ENCODE measurements at regions not wholly inside any gene's neighbourhood (a gene's known extent, or its start where the extent isn't known, plus 50 kb on each side); places are given as distances from the start of the nearest gene placed in this dataset.

DNA sequence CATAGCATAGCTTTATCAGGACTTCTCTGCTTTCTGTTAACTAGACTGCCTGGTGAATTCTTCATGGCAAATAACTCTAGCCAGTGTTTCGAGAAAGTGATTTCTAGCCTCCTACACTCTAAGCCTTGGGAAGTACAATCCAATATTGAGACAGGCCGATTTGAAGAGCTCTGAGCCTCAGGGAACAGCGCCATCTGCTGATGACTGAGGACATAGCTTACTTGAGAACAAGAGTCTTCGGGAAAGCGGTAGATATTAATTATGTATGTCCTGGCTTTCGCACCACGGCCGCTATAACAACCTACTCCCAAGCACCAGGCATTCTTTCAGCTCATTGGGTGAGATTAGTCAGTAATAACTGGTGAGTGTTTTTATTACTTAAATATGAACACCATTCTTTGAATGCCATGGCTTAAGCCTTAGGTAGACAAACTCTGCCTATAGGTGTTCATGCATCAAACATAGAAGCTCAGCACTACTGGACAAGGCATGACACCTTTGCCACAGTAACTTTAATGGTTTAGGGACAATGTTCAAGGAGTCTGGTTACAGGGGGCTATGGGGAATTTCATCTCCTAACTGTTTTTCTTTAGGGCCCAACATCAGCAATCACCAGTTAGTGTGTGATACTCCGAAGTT, 518.6 kb downstream of the BMP2 start:
- Histone ChIP-seq H3K4me2 (ENCODE audit: low read depth, low read length) (no peak overlapping the region), H2BK20ac (ENCODE audit: low read depth, low read length) (no peak overlapping the region), H3K4ac (ENCODE audit: low read depth, low read length) (no peak overlapping the region), H3K4me1 (ENCODE audit: control insufficient read depth, insufficient read depth, low read length) (no peaks in the 10 kb centered on the region), H3K18ac (ENCODE audit: low read depth, low read length) (no peak overlapping the region), H3K36me3 (ENCODE audit: control insufficient read depth, insufficient read depth, low read length) (no peaks in the 10 kb centered on the region), H2AFZ (replicated peaks; ENCODE audit: low read length, poor library complexity) (no peak overlapping the region), H2AK9ac (replicated peaks; ENCODE audit: low read depth, low read length, poor library complexity) (no peak overlapping the region), H4K91ac (ENCODE audit: insufficient read depth, low read depth, low read length) (no peak overlapping the region), H3K27ac (ENCODE audit: insufficient read depth, low read length) (no peak overlapping the region), H3K9me1 (ENCODE audit: insufficient read depth, low read length) (no peaks in the 10 kb centered on the region), H2BK120ac (ENCODE audit: low read depth, low read length) (no peak overlapping the region), H4K8ac (ENCODE audit: low read depth in 2 of 2, low read length in 2 of 2) (no peak overlapping the region), H3K27me3 (ENCODE audit: control insufficient read depth, insufficient read depth, low read length) (no peaks in the 10 kb centered on the region), H3K23ac (ENCODE audit: low read depth, low read length) (no peak overlapping the region), H3K4me3 (ENCODE audit: insufficient read depth, low read depth, low read length) (no peak overlapping the region), H2BK5ac (ENCODE audit: low read depth, low read length, poor library complexity, severe bottlenecking) (no peak overlapping the region), H4K20me1 (ENCODE audit: insufficient read depth, low read length) (no peaks in the 10 kb centered on the region), H4K5ac (ENCODE audit: low read depth, low read length) (no peak overlapping the region), H3K9ac (ENCODE audit: low read depth, low read length) (no peak overlapping the region), H3K14ac (replicated peaks; ENCODE audit: low read depth, low read length) (no peak overlapping the region), H2BK15ac (ENCODE audit: low read depth, low read length) (no peak overlapping the region), H3K56ac (ENCODE audit: extremely low read depth, insufficient read depth, low read length) (no peak overlapping the region), H3K9me3 (ENCODE audit: control insufficient read depth, insufficient read depth, low read length) (no peaks in the 10 kb centered on the region), H3K79me1 (ENCODE audit: low read depth in 1 of 2, low read length in 2 of 2) (no peaks in the 10 kb centered on the region), H2AK5ac (ENCODE audit: low read depth, low read length) (no peak overlapping the region)
- dilution Hi-C loops (cut with HindIII; ENCODE audit: low sequenced_read_pairs, unreplicated experiment) (no loop called here), intact Hi-C loops (cut with micrococcal nuclease) (loop anchor here (1.0 to 5.0 kb wide), 6 partner anchors 521 to 1144 kb away; no protein-coding TSS in a partner anchor), in situ Hi-C loops (cut with MboI; ENCODE audit: low sequenced_read_pairs) (loop anchor here (10.0 kb wide), 1 partner anchor 1141 kb away; no protein-coding TSS in a partner anchor)
- DNase-seq (peak; percentile 75), ATAC-seq (ENCODE audit: low read depth) (peak; percentile 80)
- no peak for TF ChIP-seq USF2 (IDR thresholded peaks at IDR 0.05; ENCODE audit: low read depth, low read length)
- peak; percentile 66 for TF ChIP-seq RAD21 (IDR thresholded peaks at IDR 0.05; ENCODE audit: low read length)
- TF ChIP-seq, protein P1, sequence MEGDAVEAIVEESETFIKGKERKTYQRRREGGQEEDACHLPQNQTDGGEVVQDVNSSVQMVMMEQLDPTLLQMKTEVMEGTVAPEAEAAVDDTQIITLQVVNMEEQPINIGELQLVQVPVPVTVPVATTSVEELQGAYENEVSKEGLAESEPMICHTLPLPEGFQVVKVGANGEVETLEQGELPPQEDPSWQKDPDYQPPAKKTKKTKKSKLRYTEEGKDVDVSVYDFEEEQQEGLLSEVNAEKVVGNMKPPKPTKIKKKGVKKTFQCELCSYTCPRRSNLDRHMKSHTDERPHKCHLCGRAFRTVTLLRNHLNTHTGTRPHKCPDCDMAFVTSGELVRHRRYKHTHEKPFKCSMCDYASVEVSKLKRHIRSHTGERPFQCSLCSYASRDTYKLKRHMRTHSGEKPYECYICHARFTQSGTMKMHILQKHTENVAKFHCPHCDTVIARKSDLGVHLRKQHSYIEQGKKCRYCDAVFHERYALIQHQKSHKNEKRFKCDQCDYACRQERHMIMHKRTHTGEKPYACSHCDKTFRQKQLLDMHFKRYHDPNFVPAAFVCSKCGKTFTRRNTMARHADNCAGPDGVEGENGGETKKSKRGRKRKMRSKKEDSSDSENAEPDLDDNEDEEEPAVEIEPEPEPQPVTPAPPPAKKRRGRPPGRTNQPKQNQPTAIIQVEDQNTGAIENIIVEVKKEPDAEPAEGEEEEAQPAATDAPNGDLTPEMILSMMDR (conservative IDR thresholded peaks at IDR 0.05; ENCODE audit: low read depth, low read length) = peak; percentile 78
- peak; percentile 63 for TF ChIP-seq SMC3 (IDR thresholded peaks at IDR 0.05; ENCODE audit: low read depth, low read length)
- BruUV-seq (replicated peaks) = no TSS peak
- no CpG with 5 or more reads among the region's 9 CpGs for WGBS, 2 experiments (ENCODE audit: extremely low coverage in 2 of 2, insufficient read length in 1 of 2)
- ChIA-PET CTCF (interaction anchor here (0.5 to 1.3 kb wide), 11 partner anchors 14 to 1146 kb away, joined by 3 to 9 read pairs (median 3); no protein-coding TSS in a partner anchor), POLR2A (ENCODE audit: unreplicated experiment) (no interaction called here)
